ENCODE measurements at regions not wholly inside any gene's neighbourhood (a gene's known extent, or its start where the extent isn't known, plus 50 kb on each side); places are given as distances from the start of the nearest gene placed in this dataset.

DNA sequence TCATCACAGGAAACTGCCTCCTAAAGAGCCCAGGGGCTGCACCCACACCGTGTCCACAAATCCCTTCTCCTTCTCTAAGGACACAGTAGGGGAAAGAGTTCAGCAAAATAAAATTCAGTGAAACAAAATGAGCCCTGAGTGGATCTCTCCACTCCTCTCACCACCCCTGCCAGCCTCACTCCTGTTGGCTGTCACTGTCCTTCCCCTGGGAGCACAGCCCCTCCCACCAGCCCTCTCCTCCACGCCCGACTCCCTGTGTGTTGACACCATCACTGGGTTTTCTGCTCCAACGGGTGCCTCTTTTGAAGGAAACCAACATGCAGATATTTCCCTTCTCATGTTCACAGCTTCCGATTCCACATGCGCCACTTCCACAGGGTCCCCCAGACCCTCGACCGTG lies 356.2 kb downstream of the AJAP1 start:
- TF ChIP-seq POLR2AphosphoS5 (IDR thresholded peaks at IDR 0.05; ENCODE audit: low read depth, low read length) (no peak), POLR2A (IDR thresholded peaks at IDR 0.05; ENCODE audit: borderline replicate concordance, extremely low read depth, insufficient read depth, insufficient read length) (no peak), SIN3A (IDR thresholded peaks at IDR 0.05; ENCODE audit: low read depth) (no peak), RAD21 (IDR thresholded peaks at IDR 0.05; ENCODE audit: low read depth) (no peak), TCF7L2 (IDR thresholded peaks at IDR 0.05; ENCODE audit: borderline replicate concordance, extremely low read depth, insufficient read depth, insufficient read length) (no peak), YY1 (IDR thresholded peaks at IDR 0.05; ENCODE audit: extremely low read depth, insufficient replicate concordance, low read depth, low read length) (no peak), EZH2 (IDR thresholded peaks at IDR 0.05) (no peak), SRF (IDR thresholded peaks at IDR 0.05; ENCODE audit: low read depth) (no peak), EZH2phosphoT487 (IDR thresholded peaks at IDR 0.05; ENCODE audit: borderline replicate concordance) (no peak), JUND (IDR thresholded peaks at IDR 0.05) (no peak), ZNF274 (IDR thresholded peaks at IDR 0.05; ENCODE audit: low read depth, low read length) (no peak)
- TF ChIP-seq, protein P1, sequence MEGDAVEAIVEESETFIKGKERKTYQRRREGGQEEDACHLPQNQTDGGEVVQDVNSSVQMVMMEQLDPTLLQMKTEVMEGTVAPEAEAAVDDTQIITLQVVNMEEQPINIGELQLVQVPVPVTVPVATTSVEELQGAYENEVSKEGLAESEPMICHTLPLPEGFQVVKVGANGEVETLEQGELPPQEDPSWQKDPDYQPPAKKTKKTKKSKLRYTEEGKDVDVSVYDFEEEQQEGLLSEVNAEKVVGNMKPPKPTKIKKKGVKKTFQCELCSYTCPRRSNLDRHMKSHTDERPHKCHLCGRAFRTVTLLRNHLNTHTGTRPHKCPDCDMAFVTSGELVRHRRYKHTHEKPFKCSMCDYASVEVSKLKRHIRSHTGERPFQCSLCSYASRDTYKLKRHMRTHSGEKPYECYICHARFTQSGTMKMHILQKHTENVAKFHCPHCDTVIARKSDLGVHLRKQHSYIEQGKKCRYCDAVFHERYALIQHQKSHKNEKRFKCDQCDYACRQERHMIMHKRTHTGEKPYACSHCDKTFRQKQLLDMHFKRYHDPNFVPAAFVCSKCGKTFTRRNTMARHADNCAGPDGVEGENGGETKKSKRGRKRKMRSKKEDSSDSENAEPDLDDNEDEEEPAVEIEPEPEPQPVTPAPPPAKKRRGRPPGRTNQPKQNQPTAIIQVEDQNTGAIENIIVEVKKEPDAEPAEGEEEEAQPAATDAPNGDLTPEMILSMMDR (IDR thresholded peaks at IDR 0.05 in 2 of 3, conservative IDR thresholded peaks at IDR 0.05 in 1 of 3; ENCODE audit: borderline replicate concordance in 1 of 3, insufficient read depth in 1 of 3, low read depth in 2 of 3, low read length in 2 of 3): no peak
- TF ChIP-seq, protein P2, sequence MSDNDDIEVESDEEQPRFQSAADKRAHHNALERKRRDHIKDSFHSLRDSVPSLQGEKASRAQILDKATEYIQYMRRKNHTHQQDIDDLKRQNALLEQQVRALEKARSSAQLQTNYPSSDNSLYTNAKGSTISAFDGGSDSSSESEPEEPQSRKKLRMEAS (IDR thresholded peaks at IDR 0.05): no peak
- TF ChIP-seq, protein P3, sequence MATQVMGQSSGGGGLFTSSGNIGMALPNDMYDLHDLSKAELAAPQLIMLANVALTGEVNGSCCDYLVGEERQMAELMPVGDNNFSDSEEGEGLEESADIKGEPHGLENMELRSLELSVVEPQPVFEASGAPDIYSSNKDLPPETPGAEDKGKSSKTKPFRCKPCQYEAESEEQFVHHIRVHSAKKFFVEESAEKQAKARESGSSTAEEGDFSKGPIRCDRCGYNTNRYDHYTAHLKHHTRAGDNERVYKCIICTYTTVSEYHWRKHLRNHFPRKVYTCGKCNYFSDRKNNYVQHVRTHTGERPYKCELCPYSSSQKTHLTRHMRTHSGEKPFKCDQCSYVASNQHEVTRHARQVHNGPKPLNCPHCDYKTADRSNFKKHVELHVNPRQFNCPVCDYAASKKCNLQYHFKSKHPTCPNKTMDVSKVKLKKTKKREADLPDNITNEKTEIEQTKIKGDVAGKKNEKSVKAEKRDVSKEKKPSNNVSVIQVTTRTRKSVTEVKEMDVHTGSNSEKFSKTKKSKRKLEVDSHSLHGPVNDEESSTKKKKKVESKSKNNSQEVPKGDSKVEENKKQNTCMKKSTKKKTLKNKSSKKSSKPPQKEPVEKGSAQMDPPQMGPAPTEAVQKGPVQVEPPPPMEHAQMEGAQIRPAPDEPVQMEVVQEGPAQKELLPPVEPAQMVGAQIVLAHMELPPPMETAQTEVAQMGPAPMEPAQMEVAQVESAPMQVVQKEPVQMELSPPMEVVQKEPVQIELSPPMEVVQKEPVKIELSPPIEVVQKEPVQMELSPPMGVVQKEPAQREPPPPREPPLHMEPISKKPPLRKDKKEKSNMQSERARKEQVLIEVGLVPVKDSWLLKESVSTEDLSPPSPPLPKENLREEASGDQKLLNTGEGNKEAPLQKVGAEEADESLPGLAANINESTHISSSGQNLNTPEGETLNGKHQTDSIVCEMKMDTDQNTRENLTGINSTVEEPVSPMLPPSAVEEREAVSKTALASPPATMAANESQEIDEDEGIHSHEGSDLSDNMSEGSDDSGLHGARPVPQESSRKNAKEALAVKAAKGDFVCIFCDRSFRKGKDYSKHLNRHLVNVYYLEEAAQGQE (IDR thresholded peaks at IDR 0.05; ENCODE audit: low read depth): no peak

Measured in HCT116 (cell line).